ENCODE measurements at regions not wholly inside any gene's neighbourhood (a gene's known extent, or its start where the extent isn't known, plus 50 kb on each side); places are given as distances from the start of the nearest gene placed in this dataset.
"Not testable (repeated sequence)": the region's sequence is repeated elsewhere in the genome, so short reads cannot be mapped to it uniquely, and the experiment has no call there.

DNA sequence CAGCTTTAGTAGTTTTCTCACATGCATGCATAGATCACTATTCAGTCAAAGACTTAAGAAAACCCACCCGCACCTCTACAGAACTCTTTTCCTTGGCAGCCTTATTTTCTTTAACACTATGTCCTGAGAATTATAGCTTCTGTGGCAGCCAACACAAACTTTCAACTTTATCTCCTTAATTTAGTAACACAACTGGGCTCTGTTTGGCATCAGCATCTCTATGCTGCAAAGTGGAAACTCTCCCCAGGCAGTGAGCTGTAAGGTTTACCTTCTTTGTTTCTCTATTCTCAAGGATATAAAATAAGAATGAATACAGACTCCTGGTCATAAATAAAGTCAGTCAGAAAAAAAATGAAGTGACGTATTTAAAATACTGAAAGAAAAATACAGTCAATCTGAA lies 115.2 kb upstream of the PPP1R9A start:
- DNase-seq, result no peak
- no peak overlapping the region for H3K4me3 Mint-ChIP-seq
- H3K27me3 Mint-ChIP-seq (ENCODE audit: low read depth, poor library complexity), result no peaks in the 10 kb centered on the region
- H3K4me1 Mint-ChIP-seq, result no peaks in the 10 kb centered on the region
- peaks cover 31% of the 10 kb centered on the region for H3K9me3 Mint-ChIP-seq
- TF ChIP-seq, protein P1, sequence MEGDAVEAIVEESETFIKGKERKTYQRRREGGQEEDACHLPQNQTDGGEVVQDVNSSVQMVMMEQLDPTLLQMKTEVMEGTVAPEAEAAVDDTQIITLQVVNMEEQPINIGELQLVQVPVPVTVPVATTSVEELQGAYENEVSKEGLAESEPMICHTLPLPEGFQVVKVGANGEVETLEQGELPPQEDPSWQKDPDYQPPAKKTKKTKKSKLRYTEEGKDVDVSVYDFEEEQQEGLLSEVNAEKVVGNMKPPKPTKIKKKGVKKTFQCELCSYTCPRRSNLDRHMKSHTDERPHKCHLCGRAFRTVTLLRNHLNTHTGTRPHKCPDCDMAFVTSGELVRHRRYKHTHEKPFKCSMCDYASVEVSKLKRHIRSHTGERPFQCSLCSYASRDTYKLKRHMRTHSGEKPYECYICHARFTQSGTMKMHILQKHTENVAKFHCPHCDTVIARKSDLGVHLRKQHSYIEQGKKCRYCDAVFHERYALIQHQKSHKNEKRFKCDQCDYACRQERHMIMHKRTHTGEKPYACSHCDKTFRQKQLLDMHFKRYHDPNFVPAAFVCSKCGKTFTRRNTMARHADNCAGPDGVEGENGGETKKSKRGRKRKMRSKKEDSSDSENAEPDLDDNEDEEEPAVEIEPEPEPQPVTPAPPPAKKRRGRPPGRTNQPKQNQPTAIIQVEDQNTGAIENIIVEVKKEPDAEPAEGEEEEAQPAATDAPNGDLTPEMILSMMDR (IDR thresholded peaks at IDR 0.05), result no peak
- no peak overlapping the region for H3K27ac Mint-ChIP-seq
- no peaks in the 10 kb centered on the region for H3K36me3 Mint-ChIP-seq (ENCODE audit: low read depth)

GRCh38 chr7:94797404-94797803 lies 110.0 kb upstream of the PPP1R9A start:
- H3K27me3 Mint-ChIP-seq (ENCODE audit: low read depth, poor library complexity); H3K4me3 Mint-ChIP-seq; H3K4me1 Mint-ChIP-seq; H3K36me3 Mint-ChIP-seq (ENCODE audit: low read depth); H3K27ac Mint-ChIP-seq; DNase-seq: not testable (repeated sequence)
- H3K9me3 Mint-ChIP-seq, result peaks cover 24% of the 10 kb centered on the region

GRCh38 chr7:94803821-94804220 lies 103.6 kb upstream of the PPP1R9A start:
- TF ChIP-seq, protein P1 (IDR thresholded peaks at IDR 0.05), result no peak
- H3K36me3 Mint-ChIP-seq (ENCODE audit: low read depth), result no peaks in the 10 kb centered on the region
- no peaks in the 10 kb centered on the region for H3K27me3 Mint-ChIP-seq (ENCODE audit: low read depth, poor library complexity)
- no peak for DNase-seq
- H3K9me3 Mint-ChIP-seq, result peaks cover 15% of the 10 kb centered on the region
- no peak overlapping the region for H3K27ac Mint-ChIP-seq
- H3K4me3 Mint-ChIP-seq, result no peak overlapping the region
- peaks cover 5% of the 10 kb centered on the region for H3K4me1 Mint-ChIP-seq

GRCh38 chr7:94808673-94809072 lies 98.7 kb upstream of the PPP1R9A start:
- H3K27me3 Mint-ChIP-seq (ENCODE audit: low read depth, poor library complexity); H3K9me3 Mint-ChIP-seq; H3K4me3 Mint-ChIP-seq; H3K36me3 Mint-ChIP-seq (ENCODE audit: low read depth); DNase-seq; H3K4me1 Mint-ChIP-seq; H3K27ac Mint-ChIP-seq: not testable (repeated sequence)

DNA sequence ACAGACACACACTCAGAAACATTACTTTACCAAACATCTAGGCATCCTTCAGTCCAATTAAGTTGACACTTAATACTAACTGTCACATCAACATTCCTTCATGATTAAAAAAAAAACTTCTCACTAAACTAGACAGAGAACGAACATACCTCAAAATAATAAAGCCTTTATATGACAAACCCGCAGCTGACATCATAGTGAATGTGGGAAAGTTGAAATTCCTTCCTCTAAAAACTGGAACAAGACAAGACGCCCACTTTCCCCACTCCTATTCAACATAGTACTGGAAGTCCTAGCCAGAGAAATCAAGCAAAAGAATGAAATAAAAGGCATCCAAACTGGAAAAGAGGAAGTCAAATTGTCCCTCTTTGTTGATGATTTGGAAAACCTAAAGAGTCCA lies 96.9 kb upstream of the PPP1R9A start:
- TF ChIP-seq, protein P1 (IDR thresholded peaks at IDR 0.05), result no peak

DNA sequence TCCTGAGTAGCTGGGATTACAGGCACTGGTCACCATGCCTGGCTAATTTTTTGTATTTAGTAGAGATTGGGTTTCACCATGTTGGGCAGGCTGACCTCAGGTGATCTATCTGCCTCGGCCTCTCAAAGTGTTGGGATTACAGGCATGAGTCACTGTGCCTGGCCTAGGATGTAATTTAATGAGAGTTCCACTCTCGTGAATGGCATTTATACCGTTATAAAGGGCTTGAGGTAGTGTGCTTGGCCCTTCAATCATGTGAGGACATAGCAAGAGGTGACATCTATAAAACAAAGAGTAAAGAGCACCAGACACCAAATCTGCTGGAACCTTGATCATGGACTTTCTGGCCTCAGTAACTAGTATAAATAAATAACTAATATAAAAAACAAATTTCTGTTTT lies 93.5 kb upstream of the PPP1R9A start:
- Mint-ChIP-seq H3K36me3 (ENCODE audit: low read depth) (peaks cover 24% of the 10 kb centered on the region), H3K9me3 (peaks cover 40% of the 10 kb centered on the region), H3K27me3 (ENCODE audit: low read depth, poor library complexity) (no peaks in the 10 kb centered on the region), H3K4me3 (no peak overlapping the region), H3K27ac (peak overlapping the region; percentile 62), H3K4me1 (no peaks in the 10 kb centered on the region)
- no peak for DNase-seq
- TF ChIP-seq, protein P1 (IDR thresholded peaks at IDR 0.05), result no peak

More for the DNA sequence above, 96.9 kb upstream of the PPP1R9A start:
- H3K27me3 Mint-ChIP-seq (ENCODE audit: low read depth, poor library complexity), result no peaks in the 10 kb centered on the region
- peaks cover 16% of the 10 kb centered on the region for H3K9me3 Mint-ChIP-seq
- no peaks in the 10 kb centered on the region for H3K4me1 Mint-ChIP-seq
- no peak overlapping the region for H3K4me3 Mint-ChIP-seq
- no peak for DNase-seq
- H3K36me3 Mint-ChIP-seq (ENCODE audit: low read depth), result no peaks in the 10 kb centered on the region
- H3K27ac Mint-ChIP-seq, result no peak overlapping the region

DNA sequence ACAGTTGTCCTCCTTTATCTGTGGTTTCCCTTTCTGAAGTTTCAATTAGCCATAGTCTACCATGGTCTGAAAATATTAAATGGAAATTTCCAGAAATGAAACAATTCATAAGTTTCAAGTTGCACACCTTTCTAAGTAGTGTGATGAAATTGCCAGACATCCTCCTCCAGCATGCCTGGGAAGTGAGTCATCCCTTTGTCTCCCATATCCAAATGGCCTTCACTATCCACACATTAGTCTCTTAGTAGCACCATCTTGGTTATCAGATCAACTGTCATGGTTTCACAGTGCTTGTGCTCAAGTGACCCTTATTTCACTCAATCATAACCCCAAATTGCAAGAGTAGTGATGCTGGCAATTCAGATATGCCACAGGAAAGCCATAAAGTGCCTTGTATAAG lies 83.4 kb upstream of the PPP1R9A start:
- Mint-ChIP-seq H3K4me3 (no peak overlapping the region), H3K9me3 (peaks cover 36% of the 10 kb centered on the region), H3K27ac (no peak overlapping the region), H3K27me3 (ENCODE audit: low read depth, poor library complexity) (no peaks in the 10 kb centered on the region), H3K4me1 (no peaks in the 10 kb centered on the region), H3K36me3 (ENCODE audit: low read depth) (peaks cover 9% of the 10 kb centered on the region)
- no peak for DNase-seq
- TF ChIP-seq, protein P1 (IDR thresholded peaks at IDR 0.05), result no peak

Measured in nephron progenitor cell (in vitro differentiated cells).